Sigmoid colon (tissue), 6 donors: ENCODE measurements at regions not wholly inside any gene's neighbourhood (a gene's known extent, or its start where the extent isn't known, plus 50 kb on each side); places are given as distances from the start of the nearest gene placed in this dataset.
A peak's percentile ranks its signal among the peaks of the same experiment; 100 is the strongest.

Experiments used
- DNase-seq: peaks from one replicate; pipeline ENCODE4 v3.0.0-alpha.2; 2019
- H3K27ac ChIP-seq, 4 donors: fragments of 200-600 bp; sonication (generic); one replicate each; pipeline ENCODE4 v1.5.1; 2016 to 2019; ENCODE audit warnings: mild to moderate bottlenecking in 1 of 4
- H3K27me3 ChIP-seq, 3 donors: fragments of 200-600 bp; sonication (generic); one replicate each; pipeline ENCODE4 v1.5.1; 2019; ENCODE audit warnings: mild to moderate bottlenecking in 1 of 3
- H3K36me3 ChIP-seq, 4 donors: fragments of 200-600 bp; sonication (generic); one replicate each; pipeline ENCODE4 v1.5.1; 2016 to 2019
- H3K4me1 ChIP-seq, 4 donors: fragments of 200-600 bp; sonication (generic); one replicate each; pipeline ENCODE4 v1.5.1; 2017 to 2019
- H3K4me3 ChIP-seq, 4 donors: fragments of 200-600 bp; sonication (generic); one replicate each; pipeline ENCODE4 v1.5.1; 2017 to 2019; ENCODE audit warnings: mild to moderate bottlenecking in 2 of 4, moderate library complexity in 1 of 4
- H3K9me3 ChIP-seq, 4 donors: fragments of 200-600 bp in 3 of 4; sonication (generic) in 3 of 4; one replicate each; pipeline versions ENCODE4 v1.5.1 to v1.6.1; 2013 to 2019
- EP300 ChIP-seq, 4 donors: sonication (generic); formaldehyde crosslinking; IDR thresholded peaks; one replicate each; pipeline ENCODE4 v1.6.1; 2017; ENCODE audit warnings: antibody characterized with exemption in 4 of 4
- POLR2A ChIP-seq, 2 donors: fragments of 450-650 bp; IDR thresholded peaks; one replicate each; pipeline ENCODE4 v1.6.1; 2016; ENCODE audit warnings: antibody characterized with exemption in 2 of 2, mild to moderate bottlenecking in 2 of 2, moderate library complexity in 2 of 2
- POLR2AphosphoS5 ChIP-seq, 4 donors: sonication (generic); formaldehyde crosslinking; IDR thresholded peaks; one replicate each; pipeline ENCODE4 v1.6.1; 2017; ENCODE audit warnings: antibody characterized with exemption in 4 of 4
- WGBS, 2 donors: extraction: QIAGEN DNeasy Blood & Tissue Kit; methylation state at CpG; one replicate each; pipeline ENCODE4 v1.1.7; 2013; 5-methylcytosine and 5-hydroxymethylcytosine counted together
- intact Hi-C: fragments of 100-400 bp; cut with DNase I; formaldehyde crosslinking; loops from one replicate; pipeline ENCODE4 v1.15.1; 2023
- TF ChIP-seq, protein P1 (sequence below), 4 experiments: fragments of 450-650 bp in 3 of 4; fragments of 200-600 bp in 1 of 4; IDR thresholded peaks; one replicate each; pipeline ENCODE4 v1.5.1; 2016 to 2019; ENCODE audit warnings: antibody characterized with exemption in 4 of 4, mild to moderate bottlenecking in 3 of 4, moderate library complexity in 2 of 4
- donor health status: healthy with polysubstance abuse.
- donor health status: healthy.

DNA sequence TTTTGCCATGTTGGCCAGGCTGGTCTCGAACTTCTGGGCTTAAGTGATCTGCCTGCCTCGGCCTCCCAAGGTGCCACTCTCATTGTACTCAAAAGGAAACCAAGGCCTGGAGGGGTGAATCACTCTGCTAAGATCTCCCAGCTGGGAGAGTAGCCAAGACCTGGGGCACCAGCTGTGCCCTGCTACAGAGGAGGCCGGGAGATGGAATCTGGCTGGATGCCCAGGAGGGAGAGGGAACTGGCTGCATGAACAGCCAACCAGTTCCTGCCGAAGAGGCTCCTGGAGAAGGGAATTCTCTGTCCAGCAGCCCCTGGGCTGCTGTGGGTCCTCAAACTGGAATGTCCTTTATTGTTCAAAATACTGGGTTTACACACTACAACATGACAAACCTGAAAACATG, 238.7 kb upstream of the CIBAR2 start:
- peak; percentile 98 for DNase-seq
- peak overlapping the region; percentile 61 to 76 (median 73) for H3K27ac ChIP-seq
- peak in 1 of 4 donors; percentile 17 for TF ChIP-seq EP300 (IDR thresholded peaks at IDR 0.05)
- peak; percentile 48 to 65 (median 58) for TF ChIP-seq POLR2AphosphoS5 (IDR thresholded peaks at IDR 0.05)
- TF ChIP-seq POLR2A (IDR thresholded peaks at IDR 0.05) = no peak
- TF ChIP-seq, protein P1, sequence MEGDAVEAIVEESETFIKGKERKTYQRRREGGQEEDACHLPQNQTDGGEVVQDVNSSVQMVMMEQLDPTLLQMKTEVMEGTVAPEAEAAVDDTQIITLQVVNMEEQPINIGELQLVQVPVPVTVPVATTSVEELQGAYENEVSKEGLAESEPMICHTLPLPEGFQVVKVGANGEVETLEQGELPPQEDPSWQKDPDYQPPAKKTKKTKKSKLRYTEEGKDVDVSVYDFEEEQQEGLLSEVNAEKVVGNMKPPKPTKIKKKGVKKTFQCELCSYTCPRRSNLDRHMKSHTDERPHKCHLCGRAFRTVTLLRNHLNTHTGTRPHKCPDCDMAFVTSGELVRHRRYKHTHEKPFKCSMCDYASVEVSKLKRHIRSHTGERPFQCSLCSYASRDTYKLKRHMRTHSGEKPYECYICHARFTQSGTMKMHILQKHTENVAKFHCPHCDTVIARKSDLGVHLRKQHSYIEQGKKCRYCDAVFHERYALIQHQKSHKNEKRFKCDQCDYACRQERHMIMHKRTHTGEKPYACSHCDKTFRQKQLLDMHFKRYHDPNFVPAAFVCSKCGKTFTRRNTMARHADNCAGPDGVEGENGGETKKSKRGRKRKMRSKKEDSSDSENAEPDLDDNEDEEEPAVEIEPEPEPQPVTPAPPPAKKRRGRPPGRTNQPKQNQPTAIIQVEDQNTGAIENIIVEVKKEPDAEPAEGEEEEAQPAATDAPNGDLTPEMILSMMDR (IDR thresholded peaks at IDR 0.05) = no peak
- intact Hi-C loops = no loop called here
- WGBS, 2 donors = 5 to 41% methylated on average over 4 of the region's 4 CpGs
- no peaks in the 10 kb centered on the region for H3K27me3 ChIP-seq
- H3K4me1 ChIP-seq = peaks cover 0 to 66% (median 60%) of the 10 kb centered on the region in 4 donors
- no peaks in the 10 kb centered on the region for H3K36me3 ChIP-seq
- no peak overlapping the region for H3K4me3 ChIP-seq
- no peaks in the 10 kb centered on the region for H3K9me3 ChIP-seq

DNA sequence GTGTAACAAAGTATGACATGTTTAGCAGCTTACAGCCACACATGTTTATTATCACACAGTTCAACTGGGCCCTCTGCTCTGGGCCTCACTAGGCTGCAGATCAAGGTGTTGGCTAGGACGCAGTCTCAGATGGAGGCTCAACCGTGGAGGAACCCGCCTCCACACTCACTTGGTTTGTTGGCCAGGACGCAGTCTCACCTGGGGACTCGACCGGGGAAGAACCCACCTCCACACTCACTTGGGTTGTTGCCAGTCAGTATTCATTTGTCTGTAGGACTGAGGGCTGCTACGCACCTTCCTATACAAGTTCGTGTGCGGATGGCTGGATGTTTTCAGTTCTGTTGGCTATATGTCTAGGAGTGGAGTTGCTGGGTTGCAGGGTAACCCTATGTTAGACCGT, 240.7 kb upstream of the CIBAR2 start:
- Histone ChIP-seq H3K27ac (peak overlapping the region in 3 of 4 donors; percentile 71 to 76 (median 75)), H3K4me3 (no peak overlapping the region), H3K27me3 (no peaks in the 10 kb centered on the region), H3K4me1 (peaks cover 0 to 70% (median 62%) of the 10 kb centered on the region in 4 donors), H3K36me3 (no peaks in the 10 kb centered on the region), H3K9me3 (no peaks in the 10 kb centered on the region)
- 96% methylated on average over 10 of the region's 10 CpGs for WGBS, 2 donors
- intact Hi-C loops = no loop called here
- TF ChIP-seq POLR2AphosphoS5 (IDR thresholded peaks at IDR 0.05) (no peak), POLR2A (IDR thresholded peaks at IDR 0.05) (no peak), EP300 (IDR thresholded peaks at IDR 0.05) (no peak)
- TF ChIP-seq, protein P1 (IDR thresholded peaks at IDR 0.05) = no peak
- DNase-seq = no peak

DNA sequence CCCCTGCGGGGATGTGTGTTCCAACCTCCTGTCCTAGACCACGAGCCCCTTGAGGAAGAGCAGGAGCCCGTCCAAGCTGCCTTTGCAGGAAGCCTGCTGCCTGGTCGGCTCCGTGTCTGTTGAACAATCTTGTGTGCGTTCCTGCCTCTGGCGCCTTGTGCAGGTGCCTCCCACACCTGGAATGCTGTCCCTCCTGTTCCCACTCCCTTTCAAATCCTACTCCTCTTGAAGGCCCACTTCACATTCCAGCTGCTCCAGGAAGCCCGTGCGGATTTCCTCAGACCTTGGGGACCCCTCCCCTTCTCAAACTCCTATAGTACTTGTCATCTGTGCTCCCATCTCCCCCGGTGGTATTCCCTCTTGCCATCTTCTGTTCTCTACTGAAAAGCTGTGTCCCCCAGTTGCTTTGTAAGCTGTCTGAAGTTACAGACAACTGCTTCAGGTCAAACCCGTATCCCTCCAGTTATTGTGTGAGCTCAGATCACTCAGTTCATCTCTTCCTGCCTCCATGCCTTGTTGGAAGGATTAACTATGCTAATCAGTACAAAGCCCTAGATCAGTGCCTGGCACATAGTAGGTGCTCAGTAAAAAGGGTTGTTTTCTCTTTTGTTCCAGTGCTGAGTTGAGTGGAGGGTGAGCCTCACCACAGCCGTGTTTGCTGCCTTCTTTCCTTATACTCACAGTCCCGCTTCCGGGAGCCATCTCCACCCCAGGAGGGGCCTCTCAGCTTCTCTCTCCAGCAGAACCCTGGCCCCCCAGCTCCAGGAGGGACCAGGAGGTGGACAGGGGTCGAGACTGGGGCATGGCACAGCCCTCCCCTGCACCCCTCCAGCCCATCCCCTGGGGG, 241.8 kb upstream of the CIBAR2 start:
- Histone ChIP-seq H3K4me3 (no peak overlapping the region), H3K27me3 (no peaks in the 10 kb centered on the region), H3K4me1 (peaks cover 0 to 78% (median 69%) of the 10 kb centered on the region in 4 donors), H3K9me3 (no peaks in the 10 kb centered on the region), H3K36me3 (no peaks in the 10 kb centered on the region), H3K27ac (peak overlapping the region in 3 of 4 donors; percentile 74 to 80 (median 76))
- intact Hi-C loops = no loop called here
- TF ChIP-seq EP300 (IDR thresholded peaks at IDR 0.05) (no peak), POLR2AphosphoS5 (IDR thresholded peaks at IDR 0.05) (no peak), POLR2A (IDR thresholded peaks at IDR 0.05) (no peak)
- TF ChIP-seq, protein P1 (IDR thresholded peaks at IDR 0.05) = no peak
- WGBS, 2 donors = 26 to 54% methylated on average over 15 of the region's 15 CpGs
- no peak for DNase-seq

DNA sequence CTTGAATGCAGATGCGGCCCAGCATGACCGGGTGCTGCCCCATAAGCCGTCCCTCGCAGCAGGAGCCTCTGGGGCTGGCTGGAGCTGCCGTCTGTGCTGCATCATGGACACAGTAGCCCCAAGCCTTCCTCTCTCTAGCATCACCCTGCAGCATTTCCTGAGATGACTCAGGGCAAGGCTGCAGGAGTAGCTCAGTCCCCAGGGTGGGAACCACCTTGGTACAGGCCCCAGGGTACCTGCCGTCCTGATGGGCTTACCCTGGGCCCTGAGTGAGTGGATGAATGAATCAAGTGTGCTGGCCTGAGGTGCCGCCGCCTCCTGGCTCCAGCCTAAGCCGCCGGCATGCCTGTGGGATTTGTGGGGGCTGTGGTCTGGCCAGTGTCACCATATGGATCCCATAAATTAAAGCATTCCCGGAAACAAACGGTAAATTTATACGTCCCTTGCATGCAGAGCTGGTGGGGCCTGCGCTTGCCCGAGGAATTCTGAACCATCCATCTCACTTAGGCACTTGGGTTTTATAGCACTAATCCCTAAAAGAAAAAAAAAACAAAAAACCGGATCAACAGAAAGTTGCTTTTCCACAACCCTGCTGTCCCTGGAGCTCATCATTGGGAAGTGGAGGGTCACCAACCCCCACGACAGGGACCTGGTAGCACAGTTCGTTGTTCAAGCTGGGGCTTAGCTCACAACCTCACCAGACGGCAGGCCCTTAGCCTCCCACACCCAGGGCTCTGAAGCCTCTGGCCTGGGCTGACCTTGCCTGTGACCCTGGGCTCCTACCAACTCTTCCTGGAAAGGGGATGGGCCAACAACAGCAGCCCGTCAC, 242.6 kb upstream of the CIBAR2 start:
- TF ChIP-seq, protein P1 (IDR thresholded peaks at IDR 0.05) = no peak
- peak in 1 of 4 donors; percentile 62 for TF ChIP-seq POLR2AphosphoS5 (IDR thresholded peaks at IDR 0.05)
- Histone ChIP-seq H3K27ac (peak overlapping the region in 3 of 4 donors; percentile 74 to 80 (median 76)), H3K9me3 (no peaks in the 10 kb centered on the region), H3K4me3 (no peak overlapping the region), H3K36me3 (no peaks in the 10 kb centered on the region), H3K27me3 (no peaks in the 10 kb centered on the region), H3K4me1 (peaks cover 0 to 78% (median 70%) of the 10 kb centered on the region in 4 donors)
- DNase-seq = no peak
- intact Hi-C loops = loop anchor here (5.0 kb wide), 1 partner anchor 33 kb away; no protein-coding TSS in a partner anchor
- 70 to 79% methylated on average over 20 of the region's 20 CpGs for WGBS, 2 donors
